ENCODE measurements at regions not wholly inside any gene's neighbourhood (a gene's known extent, or its start where the extent isn't known, plus 50 kb on each side); places are given as distances from the start of the nearest gene placed in this dataset.

GRCh38 chr20:24771542-24772061, 177.5 kb upstream of the CST7 start:
- TF ChIP-seq CTCF (IDR thresholded peaks at IDR 0.05) (no peak), POLR2AphosphoS5 (IDR thresholded peaks at IDR 0.05; ENCODE audit: low read depth, low read length) (no peak), TCF7L2 (IDR thresholded peaks at IDR 0.05; ENCODE audit: low read depth, low read length) (no peak), REST (IDR thresholded peaks at IDR 0.05; ENCODE audit: insufficient read depth in 1 of 2, low read depth in 2 of 2, low read length in 1 of 2) (no peak), SIN3A (IDR thresholded peaks at IDR 0.05; ENCODE audit: borderline replicate concordance, insufficient read depth, low read depth, low read length) (no peak)
